Fibroblast of villous mesenchyme (primary cell): ENCODE measurements at regions not wholly inside any gene's neighbourhood (a gene's known extent, or its start where the extent isn't known, plus 50 kb on each side); places are given as distances from the start of the nearest gene placed in this dataset.
A peak's percentile ranks its signal among the peaks of the same experiment; 100 is the strongest.

Experiments used
- DNase-seq: peaks from one replicate; pipeline ENCODE4 v3.0.0-alpha.2; 2010; ENCODE audit warnings: low read depth
- H3K4me3 ChIP-seq: 2 replicates; pipeline ENCODE4 v1.5.1; 2011; ENCODE audit warnings: low read depth, mild to moderate bottlenecking, low read length
- CTCF ChIP-seq: IDR thresholded peaks from 2 replicates; pipeline ENCODE4 v1.5.1; 2012; ENCODE audit warnings: low read depth, mild to moderate bottlenecking, low read length; ENCODE audit not compliant: insufficient read depth

GRCh38 chr18:28995319-28995718 lies 818.4 kb upstream of the CDH2 start:
- no peak overlapping the region for H3K4me3 ChIP-seq
- no peak for DNase-seq
- peak; percentile 37 for TF ChIP-seq CTCF

- DNase-seq = no peak
Observed at GRCh38 chr18:28984731-28985130, 807.8 kb upstream of the CDH2 start.

GRCh38 chr18:28974504-28974903 lies 797.6 kb upstream of the CDH2 start:
- DNase-seq = no peak
- H3K4me3 ChIP-seq = no peak overlapping the region
- no peak for TF ChIP-seq CTCF

More at GRCh38 chr18:28984731-28985130, 807.8 kb upstream of the CDH2 start:
- no peak for TF ChIP-seq CTCF
- no peak overlapping the region for H3K4me3 ChIP-seq

GRCh38 chr18:28973324-28973723 lies 796.4 kb upstream of the CDH2 start:
- TF ChIP-seq CTCF = no peak
- no peak for DNase-seq

GRCh38 chr18:28972333-28972907 lies 795.5 kb upstream of the CDH2 start:
- DNase-seq = no peak
- no peak overlapping the region for H3K4me3 ChIP-seq
- TF ChIP-seq CTCF = no peak

More at GRCh38 chr18:28973324-28973723, 796.4 kb upstream of the CDH2 start:
- H3K4me3 ChIP-seq = no peak overlapping the region

- TF ChIP-seq CTCF = no peak
- H3K4me3 ChIP-seq = no peak overlapping the region
- no peak for DNase-seq
Observed at GRCh38 chr18:28963481-28963880, 786.6 kb upstream of the CDH2 start.

GRCh38 chr18:28961669-28962228 lies 784.8 kb upstream of the CDH2 start:
- peak; percentile 75 for TF ChIP-seq CTCF
- DNase-seq = peak; percentile 28
- no peak overlapping the region for H3K4me3 ChIP-seq
